H1 (cell line): ENCODE measurements at regions not wholly inside any gene's neighbourhood (a gene's known extent, or its start where the extent isn't known, plus 50 kb on each side); places are given as distances from the start of the nearest gene placed in this dataset.

Experiments
- BCL11A ChIP-seq, 2 experiments: IDR thresholded peaks; one replicate each; pipeline ENCODE4 v1.6.1; 2011; ENCODE audit warnings: low read depth in 2 of 2, low read length in 2 of 2, mild to moderate bottlenecking in 2 of 2
- CBX5 ChIP-seq: fragments of 300-800, 300-1000 bp; sonication (generic); IDR thresholded peaks from 2 replicates; pipeline ENCODE4 v1.7.1; 2016; ENCODE audit warnings: antibody characterized with exemption, low read length, low read depth
- CHD1 ChIP-seq: IDR thresholded peaks from 2 replicates; pipeline ENCODE4 v1.6.1; 2012; ENCODE audit warnings: low read depth, low read length, improper control_type of control experiment
- FOSL1 ChIP-seq: IDR thresholded peaks from 2 replicates; pipeline ENCODE4 v1.6.1; 2011; ENCODE audit warnings: mild to moderate bottlenecking, low read depth, low read length, moderate library complexity; ENCODE audit not compliant: insufficient read depth
- NANOG ChIP-seq: IDR thresholded peaks from 2 replicates; pipeline ENCODE4 v1.6.1; 2011; ENCODE audit warnings: low read length, low read depth, mild to moderate bottlenecking, inconsistent platforms; ENCODE audit not compliant: insufficient read depth, poor library complexity, severe bottlenecking
- RAD21 ChIP-seq, 2 experiments: IDR thresholded peaks in 1 of 2; conservative IDR thresholded peaks in 1 of 2; 2 replicates each; pipeline ENCODE4 v1.6.1; 2011; ENCODE audit warnings: low read depth in 2 of 2, low read length in 2 of 2, improper control_type of control experiment in 1 of 2, inconsistent platforms in 1 of 2, mild to moderate bottlenecking in 1 of 2, moderate library complexity in 1 of 2
- RXRA ChIP-seq: IDR thresholded peaks from 2 replicates; pipeline ENCODE4 v1.6.1; 2011; ENCODE audit warnings: low read depth, mild to moderate bottlenecking, low read length, moderate library complexity; ENCODE audit not compliant: insufficient read depth
- TAF1 ChIP-seq: IDR thresholded peaks from 2 replicates; pipeline ENCODE4 v1.6.1; 2011; ENCODE audit warnings: mild to moderate bottlenecking, low read depth, low read length
- TBP ChIP-seq: IDR thresholded peaks from 2 replicates; pipeline ENCODE4 v1.6.1; 2011; ENCODE audit warnings: low read depth, low read length, improper control_type of control experiment
- TEAD4 ChIP-seq: IDR thresholded peaks from 2 replicates; pipeline ENCODE4 v1.6.1; 2012; ENCODE audit warnings: low read depth, low read length, inconsistent platforms, mixed read lengths
- TF ChIP-seq, protein P1 (sequence below): fragments of 300-600 bp; sonication (generic); IDR thresholded peaks from 2 replicates; pipeline ENCODE4 v1.7.1; 2012; ENCODE audit warnings: low read length, moderate library complexity, mild to moderate bottlenecking, inconsistent platforms; ENCODE audit not compliant: insufficient replicate concordance
- TF ChIP-seq, protein P2 (sequence below): IDR thresholded peaks from 2 replicates; pipeline ENCODE4 v1.6.1; 2011; ENCODE audit warnings: low read depth, mild to moderate bottlenecking, low read length; ENCODE audit not compliant: insufficient read depth

DNA sequence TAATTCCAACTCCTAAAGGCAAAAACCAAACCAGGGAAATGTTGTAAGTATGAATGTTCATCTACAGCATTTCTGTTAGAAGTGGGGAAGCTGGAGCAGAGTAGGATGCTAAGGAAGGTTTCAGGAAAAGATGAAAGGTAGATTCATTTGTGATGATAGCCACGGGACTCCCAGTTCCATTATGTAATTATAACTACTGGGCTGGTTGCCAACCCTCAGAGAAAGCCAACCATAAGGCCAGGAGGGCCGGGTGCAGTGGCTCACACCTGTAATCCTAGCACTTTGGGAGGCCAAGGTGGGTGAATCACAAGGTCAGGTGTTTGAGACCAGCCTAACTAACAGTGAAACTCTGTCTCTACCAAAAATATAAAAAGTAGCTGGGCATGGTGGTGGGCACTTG, 288.9 kb upstream of the ETAA1 start (continued):
- TF ChIP-seq, protein P1, sequence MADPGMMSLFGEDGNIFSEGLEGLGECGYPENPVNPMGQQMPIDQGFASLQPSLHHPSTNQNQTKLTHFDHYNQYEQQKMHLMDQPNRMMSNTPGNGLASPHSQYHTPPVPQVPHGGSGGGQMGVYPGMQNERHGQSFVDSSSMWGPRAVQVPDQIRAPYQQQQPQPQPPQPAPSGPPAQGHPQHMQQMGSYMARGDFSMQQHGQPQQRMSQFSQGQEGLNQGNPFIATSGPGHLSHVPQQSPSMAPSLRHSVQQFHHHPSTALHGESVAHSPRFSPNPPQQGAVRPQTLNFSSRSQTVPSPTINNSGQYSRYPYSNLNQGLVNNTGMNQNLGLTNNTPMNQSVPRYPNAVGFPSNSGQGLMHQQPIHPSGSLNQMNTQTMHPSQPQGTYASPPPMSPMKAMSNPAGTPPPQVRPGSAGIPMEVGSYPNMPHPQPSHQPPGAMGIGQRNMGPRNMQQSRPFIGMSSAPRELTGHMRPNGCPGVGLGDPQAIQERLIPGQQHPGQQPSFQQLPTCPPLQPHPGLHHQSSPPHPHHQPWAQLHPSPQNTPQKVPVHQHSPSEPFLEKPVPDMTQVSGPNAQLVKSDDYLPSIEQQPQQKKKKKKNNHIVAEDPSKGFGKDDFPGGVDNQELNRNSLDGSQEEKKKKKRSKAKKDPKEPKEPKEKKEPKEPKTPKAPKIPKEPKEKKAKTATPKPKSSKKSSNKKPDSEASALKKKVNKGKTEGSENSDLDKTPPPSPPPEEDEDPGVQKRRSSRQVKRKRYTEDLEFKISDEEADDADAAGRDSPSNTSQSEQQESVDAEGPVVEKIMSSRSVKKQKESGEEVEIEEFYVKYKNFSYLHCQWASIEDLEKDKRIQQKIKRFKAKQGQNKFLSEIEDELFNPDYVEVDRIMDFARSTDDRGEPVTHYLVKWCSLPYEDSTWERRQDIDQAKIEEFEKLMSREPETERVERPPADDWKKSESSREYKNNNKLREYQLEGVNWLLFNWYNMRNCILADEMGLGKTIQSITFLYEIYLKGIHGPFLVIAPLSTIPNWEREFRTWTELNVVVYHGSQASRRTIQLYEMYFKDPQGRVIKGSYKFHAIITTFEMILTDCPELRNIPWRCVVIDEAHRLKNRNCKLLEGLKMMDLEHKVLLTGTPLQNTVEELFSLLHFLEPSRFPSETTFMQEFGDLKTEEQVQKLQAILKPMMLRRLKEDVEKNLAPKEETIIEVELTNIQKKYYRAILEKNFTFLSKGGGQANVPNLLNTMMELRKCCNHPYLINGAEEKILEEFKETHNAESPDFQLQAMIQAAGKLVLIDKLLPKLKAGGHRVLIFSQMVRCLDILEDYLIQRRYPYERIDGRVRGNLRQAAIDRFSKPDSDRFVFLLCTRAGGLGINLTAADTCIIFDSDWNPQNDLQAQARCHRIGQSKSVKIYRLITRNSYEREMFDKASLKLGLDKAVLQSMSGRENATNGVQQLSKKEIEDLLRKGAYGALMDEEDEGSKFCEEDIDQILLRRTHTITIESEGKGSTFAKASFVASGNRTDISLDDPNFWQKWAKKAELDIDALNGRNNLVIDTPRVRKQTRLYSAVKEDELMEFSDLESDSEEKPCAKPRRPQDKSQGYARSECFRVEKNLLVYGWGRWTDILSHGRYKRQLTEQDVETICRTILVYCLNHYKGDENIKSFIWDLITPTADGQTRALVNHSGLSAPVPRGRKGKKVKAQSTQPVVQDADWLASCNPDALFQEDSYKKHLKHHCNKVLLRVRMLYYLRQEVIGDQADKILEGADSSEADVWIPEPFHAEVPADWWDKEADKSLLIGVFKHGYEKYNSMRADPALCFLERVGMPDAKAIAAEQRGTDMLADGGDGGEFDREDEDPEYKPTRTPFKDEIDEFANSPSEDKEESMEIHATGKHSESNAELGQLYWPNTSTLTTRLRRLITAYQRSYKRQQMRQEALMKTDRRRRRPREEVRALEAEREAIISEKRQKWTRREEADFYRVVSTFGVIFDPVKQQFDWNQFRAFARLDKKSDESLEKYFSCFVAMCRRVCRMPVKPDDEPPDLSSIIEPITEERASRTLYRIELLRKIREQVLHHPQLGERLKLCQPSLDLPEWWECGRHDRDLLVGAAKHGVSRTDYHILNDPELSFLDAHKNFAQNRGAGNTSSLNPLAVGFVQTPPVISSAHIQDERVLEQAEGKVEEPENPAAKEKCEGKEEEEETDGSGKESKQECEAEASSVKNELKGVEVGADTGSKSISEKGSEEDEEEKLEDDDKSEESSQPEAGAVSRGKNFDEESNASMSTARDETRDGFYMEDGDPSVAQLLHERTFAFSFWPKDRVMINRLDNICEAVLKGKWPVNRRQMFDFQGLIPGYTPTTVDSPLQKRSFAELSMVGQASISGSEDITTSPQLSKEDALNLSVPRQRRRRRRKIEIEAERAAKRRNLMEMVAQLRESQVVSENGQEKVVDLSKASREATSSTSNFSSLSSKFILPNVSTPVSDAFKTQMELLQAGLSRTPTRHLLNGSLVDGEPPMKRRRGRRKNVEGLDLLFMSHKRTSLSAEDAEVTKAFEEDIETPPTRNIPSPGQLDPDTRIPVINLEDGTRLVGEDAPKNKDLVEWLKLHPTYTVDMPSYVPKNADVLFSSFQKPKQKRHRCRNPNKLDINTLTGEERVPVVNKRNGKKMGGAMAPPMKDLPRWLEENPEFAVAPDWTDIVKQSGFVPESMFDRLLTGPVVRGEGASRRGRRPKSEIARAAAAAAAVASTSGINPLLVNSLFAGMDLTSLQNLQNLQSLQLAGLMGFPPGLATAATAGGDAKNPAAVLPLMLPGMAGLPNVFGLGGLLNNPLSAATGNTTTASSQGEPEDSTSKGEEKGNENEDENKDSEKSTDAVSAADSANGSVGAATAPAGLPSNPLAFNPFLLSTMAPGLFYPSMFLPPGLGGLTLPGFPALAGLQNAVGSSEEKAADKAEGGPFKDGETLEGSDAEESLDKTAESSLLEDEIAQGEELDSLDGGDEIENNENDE: no peak
- TF ChIP-seq BCL11A (IDR thresholded peaks at IDR 0.05; ENCODE audit: low read depth in 2 of 2, low read length in 2 of 2) (no peak), RXRA (no peak), TBP (no peak), RAD21 (IDR thresholded peaks at IDR 0.05 in 1 of 2, conservative IDR thresholded peaks at IDR 0.05 in 1 of 2; ENCODE audit: low read depth in 2 of 2, low read length in 2 of 2) (no peak), CBX5 (no peak), NANOG (no peak), FOSL1 (no peak), TAF1 (no peak), CHD1 (no peak), TEAD4 (no peak)
- TF ChIP-seq, protein P2, sequence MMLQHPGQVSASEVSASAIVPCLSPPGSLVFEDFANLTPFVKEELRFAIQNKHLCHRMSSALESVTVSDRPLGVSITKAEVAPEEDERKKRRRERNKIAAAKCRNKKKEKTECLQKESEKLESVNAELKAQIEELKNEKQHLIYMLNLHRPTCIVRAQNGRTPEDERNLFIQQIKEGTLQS: no peak
